ENCODE measurements at regions not wholly inside any gene's neighbourhood (a gene's known extent, or its start where the extent isn't known, plus 50 kb on each side); places are given as distances from the start of the nearest gene placed in this dataset.

DNA sequence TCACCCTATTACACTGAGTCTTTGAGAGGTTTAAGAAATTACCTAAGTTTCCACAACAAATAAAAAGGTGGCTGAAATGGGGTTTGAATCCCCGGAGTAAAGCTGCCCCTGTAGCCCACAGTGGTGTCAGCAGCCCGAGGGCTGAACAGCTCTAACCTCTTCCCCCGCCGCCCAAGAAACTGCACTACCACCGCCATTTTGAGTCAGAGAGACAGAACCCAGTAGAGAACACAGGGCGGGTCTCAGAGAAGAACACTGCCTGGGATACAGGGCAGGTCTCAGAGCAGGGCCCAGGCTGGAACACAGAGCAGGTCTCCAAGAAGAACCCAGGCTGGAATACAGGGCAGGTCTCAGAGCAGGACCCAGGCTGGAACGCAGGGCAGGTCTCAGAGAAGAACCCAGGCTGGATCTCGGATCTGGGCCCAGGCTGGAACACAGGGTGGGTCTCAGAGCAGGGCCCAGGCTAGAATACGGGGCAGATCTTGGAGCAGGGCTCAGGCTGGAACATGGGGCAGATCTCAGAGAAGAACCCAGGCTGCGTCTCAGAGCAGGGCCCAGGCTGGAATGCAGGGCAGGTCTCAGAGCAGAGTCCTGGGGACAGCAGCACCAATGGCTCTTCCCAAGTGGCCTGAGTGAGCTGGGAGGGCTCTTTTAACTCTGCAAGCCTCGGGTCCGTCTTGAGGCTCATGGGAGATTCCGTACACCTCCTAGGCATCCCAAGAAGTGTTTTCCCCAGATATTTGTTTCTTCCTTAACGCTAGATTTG, 85.9 kb upstream of the LANCL2 start:
- Histone ChIP-seq H3K27ac (replicated peaks; ENCODE audit: low read length) (no peak overlapping the region), H3K14ac (ENCODE audit: low read length) (no peak overlapping the region), H3K36me3 (replicated peaks in 1 of 2; ENCODE audit: control insufficient read depth in 2 of 2, insufficient read depth in 2 of 2, low read length in 2 of 2) (no peaks in the 10 kb centered on the region), H4K91ac (ENCODE audit: low read depth, low read length, poor library complexity) (no peak overlapping the region), H3K4me3 (ENCODE audit: low read length in 2 of 2) (no peak overlapping the region), H2BK15ac (ENCODE audit: low read length) (peak overlapping the region; percentile 39), H3K27me3 (ENCODE audit: control insufficient read depth in 3 of 3, insufficient read depth in 3 of 3, low read depth in 1 of 3, low read length in 3 of 3) (peaks cover 0 to 16% (median 0%) of the 10 kb centered on the region in 3 experiments), H3K9ac (ENCODE audit: low read depth, low read length, poor library complexity) (no peak overlapping the region), H3K4me2 (ENCODE audit: insufficient read depth, low read length, poor library complexity, severe bottlenecking) (no peak overlapping the region), H3K4me1 (ENCODE audit: control insufficient read depth in 2 of 2, insufficient read depth in 1 of 2, low read depth in 1 of 2, low read length in 2 of 2) (no peaks in the 10 kb centered on the region), H3K18ac (ENCODE audit: low read length) (no peak overlapping the region), H2BK120ac (ENCODE audit: low read depth, low read length) (no peak overlapping the region), H2AK5ac (ENCODE audit: low read depth, low read length) (peak overlapping the region; percentile 42), H4K8ac (ENCODE audit: low read depth, low read length) (no peak overlapping the region), H3K4ac (ENCODE audit: low read length) (peak overlapping the region; percentile 6), H2BK5ac (ENCODE audit: low read length) (no peak overlapping the region), H3K9me3 (replicated peaks in 1 of 2; ENCODE audit: control insufficient read depth in 2 of 2, insufficient read depth in 1 of 2, low read depth in 1 of 2, low read length in 2 of 2) (no peaks in the 10 kb centered on the region), H2AFZ (ENCODE audit: low read length) (no peak overlapping the region), H3K23ac (ENCODE audit: low read depth, low read length, poor library complexity) (no peak overlapping the region), H3K79me1 (ENCODE audit: low read depth, low read length) (no peaks in the 10 kb centered on the region), H2BK12ac (ENCODE audit: low read length) (peak overlapping the region; percentile 60)
- DNase-seq (ENCODE audit: low spot score) = no peak
- no CpG with 5 or more reads among the region's 14 CpGs for WGBS, 2 donors (ENCODE audit: extremely low coverage in 2 of 2, insufficient read length in 2 of 2, insufficient replicate concordance in 1 of 2)

DNA sequence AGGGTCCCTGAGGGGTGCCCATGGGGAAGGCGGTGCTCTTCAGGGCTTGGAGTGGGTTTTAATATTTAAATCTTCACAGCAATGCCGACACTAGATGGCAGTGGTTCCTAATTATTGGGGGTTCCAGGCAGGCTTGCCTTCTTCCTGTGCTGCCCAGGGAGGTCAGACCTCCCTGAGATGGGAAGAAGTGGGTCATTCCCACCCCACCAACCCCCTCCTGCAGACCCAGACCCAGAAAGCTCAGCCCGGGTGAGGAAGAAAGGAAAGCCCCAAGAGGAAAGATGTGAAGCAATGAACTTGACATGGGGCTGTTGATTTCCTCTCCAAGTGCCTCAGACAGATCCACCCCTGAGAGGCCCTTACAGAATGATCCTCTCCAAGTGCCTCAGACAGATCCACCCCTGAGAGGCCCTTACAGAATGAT, 85.1 kb upstream of the LANCL2 start:
- Histone ChIP-seq H2BK15ac (ENCODE audit: low read length) (no peak overlapping the region), H3K9me3 (replicated peaks in 1 of 2; ENCODE audit: control insufficient read depth in 2 of 2, insufficient read depth in 1 of 2, low read depth in 1 of 2, low read length in 2 of 2) (no peaks in the 10 kb centered on the region), H3K18ac (ENCODE audit: low read length) (no peak overlapping the region), H3K4me3 (ENCODE audit: low read length in 2 of 2) (no peak overlapping the region), H3K4me2 (ENCODE audit: insufficient read depth, low read length, poor library complexity, severe bottlenecking) (no peak overlapping the region), H3K27ac (replicated peaks; ENCODE audit: low read length) (no peak overlapping the region), H3K9ac (ENCODE audit: low read depth, low read length, poor library complexity) (no peak overlapping the region), H3K14ac (ENCODE audit: low read length) (no peak overlapping the region), H2AK5ac (ENCODE audit: low read depth, low read length) (no peak overlapping the region), H3K4me1 (ENCODE audit: control insufficient read depth in 2 of 2, insufficient read depth in 1 of 2, low read depth in 1 of 2, low read length in 2 of 2) (no peaks in the 10 kb centered on the region), H4K91ac (ENCODE audit: low read depth, low read length, poor library complexity) (no peak overlapping the region), H2BK5ac (ENCODE audit: low read length) (no peak overlapping the region), H3K23ac (ENCODE audit: low read depth, low read length, poor library complexity) (no peak overlapping the region), H2BK120ac (ENCODE audit: low read depth, low read length) (no peak overlapping the region), H2BK12ac (ENCODE audit: low read length) (no peak overlapping the region), H3K4ac (ENCODE audit: low read length) (no peak overlapping the region), H3K36me3 (replicated peaks in 1 of 2; ENCODE audit: control insufficient read depth in 2 of 2, insufficient read depth in 2 of 2, low read length in 2 of 2) (no peaks in the 10 kb centered on the region), H4K8ac (ENCODE audit: low read depth, low read length) (no peak overlapping the region), H3K27me3 (ENCODE audit: control insufficient read depth in 3 of 3, insufficient read depth in 3 of 3, low read depth in 1 of 3, low read length in 3 of 3) (peaks cover 0 to 9% (median 0%) of the 10 kb centered on the region in 3 experiments), H2AFZ (ENCODE audit: low read length) (no peak overlapping the region), H3K79me1 (ENCODE audit: low read depth, low read length) (no peaks in the 10 kb centered on the region)
- DNase-seq (ENCODE audit: low spot score) = peak; percentile 68
- WGBS, 2 donors (ENCODE audit: extremely low coverage in 2 of 2, insufficient read length in 2 of 2, insufficient replicate concordance in 1 of 2) = no CpG with 5 or more reads among the region's 3 CpGs

DNA sequence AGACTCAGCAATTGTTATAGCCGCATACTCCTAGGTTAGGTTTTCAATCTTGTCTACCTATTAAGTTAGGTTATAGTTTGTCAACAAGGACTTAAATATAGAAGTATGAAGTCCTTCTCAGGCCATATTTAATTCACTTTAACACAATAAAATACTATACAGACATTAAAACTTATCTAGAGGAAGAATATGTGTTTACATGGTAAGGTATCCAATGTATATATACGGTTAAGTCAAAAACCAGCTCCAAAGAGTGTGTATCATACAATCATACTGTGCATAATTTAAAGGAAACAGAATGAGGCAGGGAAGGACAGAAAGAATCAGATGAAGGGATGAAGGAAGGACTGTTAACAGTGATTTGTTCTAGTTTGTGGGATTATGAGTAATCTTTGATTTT, 79.5 kb upstream of the LANCL2 start:
- Histone ChIP-seq H3K18ac (ENCODE audit: low read length) (no peak overlapping the region), H3K4me3 (ENCODE audit: low read length in 2 of 2) (no peak overlapping the region), H2AK5ac (ENCODE audit: low read depth, low read length) (no peak overlapping the region), H2BK120ac (ENCODE audit: low read depth, low read length) (no peak overlapping the region), H3K27ac (replicated peaks; ENCODE audit: low read length) (no peak overlapping the region), H3K14ac (ENCODE audit: low read length) (no peak overlapping the region), H3K4me2 (ENCODE audit: insufficient read depth, low read length, poor library complexity, severe bottlenecking) (no peak overlapping the region), H3K9ac (ENCODE audit: low read depth, low read length, poor library complexity) (no peak overlapping the region), H3K4me1 (ENCODE audit: control insufficient read depth in 2 of 2, insufficient read depth in 1 of 2, low read depth in 1 of 2, low read length in 2 of 2) (no peaks in the 10 kb centered on the region), H2BK15ac (ENCODE audit: low read length) (no peak overlapping the region), H2BK5ac (ENCODE audit: low read length) (no peak overlapping the region), H3K4ac (ENCODE audit: low read length) (no peak overlapping the region), H3K23ac (ENCODE audit: low read depth, low read length, poor library complexity) (no peak overlapping the region), H2BK12ac (ENCODE audit: low read length) (no peak overlapping the region), H3K27me3 (ENCODE audit: control insufficient read depth in 3 of 3, insufficient read depth in 3 of 3, low read depth in 1 of 3, low read length in 3 of 3) (no peaks in the 10 kb centered on the region), H3K9me3 (replicated peaks in 1 of 2; ENCODE audit: control insufficient read depth in 2 of 2, insufficient read depth in 1 of 2, low read depth in 1 of 2, low read length in 2 of 2) (no peaks in the 10 kb centered on the region), H3K36me3 (replicated peaks in 1 of 2; ENCODE audit: control insufficient read depth in 2 of 2, insufficient read depth in 2 of 2, low read length in 2 of 2) (no peaks in the 10 kb centered on the region), H2AFZ (ENCODE audit: low read length) (no peak overlapping the region), H3K79me1 (ENCODE audit: low read depth, low read length) (no peaks in the 10 kb centered on the region), H4K8ac (ENCODE audit: low read depth, low read length) (no peak overlapping the region), H4K91ac (ENCODE audit: low read depth, low read length, poor library complexity) (no peak overlapping the region)
- DNase-seq (ENCODE audit: low spot score) = no peak
- no CpG with 5 or more reads among the region's 2 CpGs for WGBS, 2 donors (ENCODE audit: extremely low coverage in 2 of 2, insufficient read length in 2 of 2, insufficient replicate concordance in 1 of 2)

DNA sequence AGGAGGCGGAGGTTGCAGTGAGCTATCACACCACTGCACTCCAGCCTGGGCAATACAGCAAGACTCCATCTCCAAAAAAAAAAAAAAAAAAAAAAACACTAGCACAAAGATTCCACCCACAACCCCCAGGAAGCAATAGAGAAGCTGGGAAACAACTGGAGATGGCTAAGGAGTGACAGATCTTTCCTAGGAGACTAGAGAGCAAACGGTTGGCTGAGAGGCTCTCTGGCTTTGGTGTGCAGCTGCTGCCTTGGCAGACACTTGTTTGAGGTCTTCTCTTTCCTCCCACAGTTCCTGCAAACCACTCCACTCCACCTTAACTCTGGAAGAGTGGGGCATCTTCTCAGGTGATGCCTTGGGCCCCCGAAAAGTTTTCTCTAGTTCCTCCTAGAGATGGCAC, 78.5 kb upstream of the LANCL2 start:
- no peak overlapping the region for H2BK12ac ChIP-seq (ENCODE audit: low read length)
- DNase-seq (ENCODE audit: low spot score) = no peak
- no peak overlapping the region for H2AK5ac ChIP-seq (ENCODE audit: low read depth, low read length)
- no peaks in the 10 kb centered on the region for H3K9me3 ChIP-seq (replicated peaks in 1 of 2; ENCODE audit: control insufficient read depth in 2 of 2, insufficient read depth in 1 of 2, low read depth in 1 of 2, low read length in 2 of 2)
- no peaks in the 10 kb centered on the region for H3K27me3 ChIP-seq (ENCODE audit: control insufficient read depth in 3 of 3, insufficient read depth in 3 of 3, low read depth in 1 of 3, low read length in 3 of 3)
- H2BK5ac ChIP-seq (ENCODE audit: low read length) = no peak overlapping the region
- H3K9ac ChIP-seq (ENCODE audit: low read depth, low read length, poor library complexity) = no peak overlapping the region
- H4K8ac ChIP-seq (ENCODE audit: low read depth, low read length) = no peak overlapping the region
- H3K27ac ChIP-seq (replicated peaks; ENCODE audit: low read length) = no peak overlapping the region
- no peak overlapping the region for H2BK120ac ChIP-seq (ENCODE audit: low read depth, low read length)
- H4K91ac ChIP-seq (ENCODE audit: low read depth, low read length, poor library complexity) = no peak overlapping the region
- H3K18ac ChIP-seq (ENCODE audit: low read length) = no peak overlapping the region
- H3K14ac ChIP-seq (ENCODE audit: low read length) = no peak overlapping the region
- no peaks in the 10 kb centered on the region for H3K36me3 ChIP-seq (replicated peaks in 1 of 2; ENCODE audit: control insufficient read depth in 2 of 2, insufficient read depth in 2 of 2, low read length in 2 of 2)
- H3K23ac ChIP-seq (ENCODE audit: low read depth, low read length, poor library complexity) = no peak overlapping the region
- H3K4me1 ChIP-seq (ENCODE audit: control insufficient read depth in 2 of 2, insufficient read depth in 1 of 2, low read depth in 1 of 2, low read length in 2 of 2) = no peaks in the 10 kb centered on the region
- H3K79me1 ChIP-seq (ENCODE audit: low read depth, low read length) = no peaks in the 10 kb centered on the region
- H3K4ac ChIP-seq (ENCODE audit: low read length) = no peak overlapping the region
- no peak overlapping the region for H3K4me3 ChIP-seq (ENCODE audit: low read length in 2 of 2)
- H2BK15ac ChIP-seq (ENCODE audit: low read length) = no peak overlapping the region
- WGBS, 2 donors (ENCODE audit: extremely low coverage in 2 of 2, insufficient read length in 2 of 2, insufficient replicate concordance in 1 of 2) = no CpG with 5 or more reads among the region's 3 CpGs
- no peak overlapping the region for H3K4me2 ChIP-seq (ENCODE audit: insufficient read depth, low read length, poor library complexity, severe bottlenecking)
- H2AFZ ChIP-seq (ENCODE audit: low read length) = no peak overlapping the region

Data from neuronal stem cell (in vitro differentiated cells).